ENCODE measurements at regions not wholly inside any gene's neighbourhood (a gene's known extent, or its start where the extent isn't known, plus 50 kb on each side); places are given as distances from the start of the nearest gene placed in this dataset.

DNA sequence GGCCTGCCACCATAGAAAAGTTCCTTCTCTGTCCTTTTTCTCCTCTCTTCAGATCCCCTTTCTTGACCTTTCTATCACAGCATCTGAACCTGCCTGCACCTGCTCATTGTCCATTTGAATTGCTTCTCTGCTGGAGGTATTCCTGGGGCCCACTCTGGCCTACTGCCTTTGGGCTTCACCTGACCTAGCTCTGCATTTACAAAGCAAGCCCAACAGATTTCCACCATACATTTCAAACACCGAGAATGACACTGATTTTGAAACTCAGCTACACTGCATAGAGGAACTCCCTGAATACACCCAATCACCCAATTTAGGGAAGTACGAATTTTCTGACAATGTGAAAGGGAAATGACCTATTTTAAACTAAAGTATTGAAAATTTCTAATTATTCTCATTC lies 284.5 kb upstream of the USP25 start (continued):
- TF ChIP-seq, protein P1, sequence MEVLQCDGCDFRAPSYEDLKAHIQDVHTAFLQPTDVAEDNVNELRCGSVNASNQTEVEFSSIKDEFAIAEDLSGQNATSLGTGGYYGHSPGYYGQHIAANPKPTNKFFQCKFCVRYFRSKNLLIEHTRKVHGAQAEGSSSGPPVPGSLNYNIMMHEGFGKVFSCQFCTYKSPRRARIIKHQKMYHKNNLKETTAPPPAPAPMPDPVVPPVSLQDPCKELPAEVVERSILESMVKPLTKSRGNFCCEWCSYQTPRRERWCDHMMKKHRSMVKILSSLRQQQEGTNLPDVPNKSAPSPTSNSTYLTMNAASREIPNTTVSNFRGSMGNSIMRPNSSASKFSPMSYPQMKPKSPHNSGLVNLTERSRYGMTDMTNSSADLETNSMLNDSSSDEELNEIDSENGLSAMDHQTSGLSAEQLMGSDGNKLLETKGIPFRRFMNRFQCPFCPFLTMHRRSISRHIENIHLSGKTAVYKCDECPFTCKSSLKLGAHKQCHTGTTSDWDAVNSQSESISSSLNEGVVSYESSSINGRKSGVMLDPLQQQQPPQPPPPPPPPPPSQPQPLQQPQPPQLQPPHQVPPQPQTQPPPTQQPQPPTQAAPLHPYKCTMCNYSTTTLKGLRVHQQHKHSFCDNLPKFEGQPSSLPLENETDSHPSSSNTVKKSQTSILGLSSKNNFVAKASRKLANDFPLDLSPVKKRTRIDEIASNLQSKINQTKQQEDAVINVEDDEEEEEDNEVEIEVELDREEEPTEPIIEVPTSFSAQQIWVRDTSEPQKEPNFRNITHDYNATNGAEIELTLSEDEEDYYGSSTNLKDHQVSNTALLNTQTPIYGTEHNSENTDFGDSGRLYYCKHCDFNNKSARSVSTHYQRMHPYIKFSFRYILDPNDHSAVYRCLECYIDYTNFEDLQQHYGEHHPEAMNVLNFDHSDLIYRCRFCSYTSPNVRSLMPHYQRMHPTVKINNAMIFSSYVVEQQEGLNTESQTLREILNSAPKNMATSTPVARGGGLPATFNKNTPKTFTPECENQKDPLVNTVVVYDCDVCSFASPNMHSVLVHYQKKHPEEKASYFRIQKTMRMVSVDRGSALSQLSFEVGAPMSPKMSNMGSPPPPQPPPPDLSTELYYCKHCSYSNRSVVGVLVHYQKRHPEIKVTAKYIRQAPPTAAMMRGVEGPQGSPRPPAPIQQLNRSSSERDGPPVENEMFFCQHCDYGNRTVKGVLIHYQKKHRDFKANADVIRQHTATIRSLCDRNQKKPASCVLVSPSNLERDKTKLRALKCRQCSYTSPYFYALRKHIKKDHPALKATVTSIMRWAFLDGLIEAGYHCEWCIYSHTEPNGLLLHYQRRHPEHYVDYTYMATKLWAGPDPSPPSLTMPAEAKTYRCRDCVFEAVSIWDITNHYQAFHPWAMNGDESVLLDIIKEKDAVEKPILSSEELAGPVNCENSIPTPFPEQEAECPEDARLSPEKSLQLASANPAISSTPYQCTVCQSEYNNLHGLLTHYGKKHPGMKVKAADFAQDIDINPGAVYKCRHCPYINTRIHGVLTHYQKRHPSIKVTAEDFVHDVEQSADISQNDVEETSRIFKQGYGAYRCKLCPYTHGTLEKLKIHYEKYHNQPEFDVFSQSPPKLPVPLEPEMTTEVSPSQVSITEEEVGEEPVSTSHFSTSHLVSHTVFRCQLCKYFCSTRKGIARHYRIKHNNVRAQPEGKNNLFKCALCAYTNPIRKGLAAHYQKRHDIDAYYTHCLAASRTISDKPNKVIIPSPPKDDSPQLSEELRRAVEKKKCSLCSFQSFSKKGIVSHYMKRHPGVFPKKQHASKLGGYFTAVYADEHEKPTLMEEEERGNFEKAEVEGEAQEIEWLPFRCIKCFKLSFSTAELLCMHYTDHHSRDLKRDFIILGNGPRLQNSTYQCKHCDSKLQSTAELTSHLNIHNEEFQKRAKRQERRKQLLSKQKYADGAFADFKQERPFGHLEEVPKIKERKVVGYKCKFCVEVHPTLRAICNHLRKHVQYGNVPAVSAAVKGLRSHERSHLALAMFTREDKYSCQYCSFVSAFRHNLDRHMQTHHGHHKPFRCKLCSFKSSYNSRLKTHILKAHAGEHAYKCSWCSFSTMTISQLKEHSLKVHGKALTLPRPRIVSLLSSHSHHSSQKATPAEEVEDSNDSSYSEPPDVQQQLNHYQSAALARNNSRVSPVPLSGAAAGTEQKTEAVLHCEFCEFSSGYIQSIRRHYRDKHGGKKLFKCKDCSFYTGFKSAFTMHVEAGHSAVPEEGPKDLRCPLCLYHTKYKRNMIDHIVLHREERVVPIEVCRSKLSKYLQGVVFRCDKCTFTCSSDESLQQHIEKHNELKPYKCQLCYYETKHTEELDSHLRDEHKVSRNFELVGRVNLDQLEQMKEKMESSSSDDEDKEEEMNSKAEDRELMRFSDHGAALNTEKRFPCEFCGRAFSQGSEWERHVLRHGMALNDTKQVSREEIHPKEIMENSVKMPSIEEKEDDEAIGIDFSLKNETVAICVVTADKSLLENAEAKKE (CRISPR knock-in tag; IDR thresholded peaks at IDR 0.05), result peak; percentile 100
- no peak for TF ChIP-seq POLR2AphosphoS5 (IDR thresholded peaks at IDR 0.05; ENCODE audit: low read depth)
- TF ChIP-seq JUNB (IDR thresholded peaks at IDR 0.05; ENCODE audit: unreplicated experiment), result no peak
- no peak for TF ChIP-seq CREB1 (CRISPR knock-in tag; IDR thresholded peaks at IDR 0.05; ENCODE audit: low read depth)
- TF ChIP-seq, protein P2, sequence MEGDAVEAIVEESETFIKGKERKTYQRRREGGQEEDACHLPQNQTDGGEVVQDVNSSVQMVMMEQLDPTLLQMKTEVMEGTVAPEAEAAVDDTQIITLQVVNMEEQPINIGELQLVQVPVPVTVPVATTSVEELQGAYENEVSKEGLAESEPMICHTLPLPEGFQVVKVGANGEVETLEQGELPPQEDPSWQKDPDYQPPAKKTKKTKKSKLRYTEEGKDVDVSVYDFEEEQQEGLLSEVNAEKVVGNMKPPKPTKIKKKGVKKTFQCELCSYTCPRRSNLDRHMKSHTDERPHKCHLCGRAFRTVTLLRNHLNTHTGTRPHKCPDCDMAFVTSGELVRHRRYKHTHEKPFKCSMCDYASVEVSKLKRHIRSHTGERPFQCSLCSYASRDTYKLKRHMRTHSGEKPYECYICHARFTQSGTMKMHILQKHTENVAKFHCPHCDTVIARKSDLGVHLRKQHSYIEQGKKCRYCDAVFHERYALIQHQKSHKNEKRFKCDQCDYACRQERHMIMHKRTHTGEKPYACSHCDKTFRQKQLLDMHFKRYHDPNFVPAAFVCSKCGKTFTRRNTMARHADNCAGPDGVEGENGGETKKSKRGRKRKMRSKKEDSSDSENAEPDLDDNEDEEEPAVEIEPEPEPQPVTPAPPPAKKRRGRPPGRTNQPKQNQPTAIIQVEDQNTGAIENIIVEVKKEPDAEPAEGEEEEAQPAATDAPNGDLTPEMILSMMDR (conservative IDR thresholded peaks at IDR 0.05; ENCODE audit: low read depth in 2 of 2), result no peak
- no peak for TF ChIP-seq EZH2 (IDR thresholded peaks at IDR 0.05; ENCODE audit: low read depth, unreplicated experiment)
- 0 out of 2 replicates have a peak, but pooled peaks have one; percentile 20 for TF ChIP-seq ZNF331 (CRISPR knock-in tag; IDR thresholded peaks at IDR 0.05; ENCODE audit: low read depth)
- TF ChIP-seq EZH2phosphoT487 (IDR thresholded peaks at IDR 0.05; ENCODE audit: unreplicated experiment), result no peak
- TF ChIP-seq, protein P3, sequence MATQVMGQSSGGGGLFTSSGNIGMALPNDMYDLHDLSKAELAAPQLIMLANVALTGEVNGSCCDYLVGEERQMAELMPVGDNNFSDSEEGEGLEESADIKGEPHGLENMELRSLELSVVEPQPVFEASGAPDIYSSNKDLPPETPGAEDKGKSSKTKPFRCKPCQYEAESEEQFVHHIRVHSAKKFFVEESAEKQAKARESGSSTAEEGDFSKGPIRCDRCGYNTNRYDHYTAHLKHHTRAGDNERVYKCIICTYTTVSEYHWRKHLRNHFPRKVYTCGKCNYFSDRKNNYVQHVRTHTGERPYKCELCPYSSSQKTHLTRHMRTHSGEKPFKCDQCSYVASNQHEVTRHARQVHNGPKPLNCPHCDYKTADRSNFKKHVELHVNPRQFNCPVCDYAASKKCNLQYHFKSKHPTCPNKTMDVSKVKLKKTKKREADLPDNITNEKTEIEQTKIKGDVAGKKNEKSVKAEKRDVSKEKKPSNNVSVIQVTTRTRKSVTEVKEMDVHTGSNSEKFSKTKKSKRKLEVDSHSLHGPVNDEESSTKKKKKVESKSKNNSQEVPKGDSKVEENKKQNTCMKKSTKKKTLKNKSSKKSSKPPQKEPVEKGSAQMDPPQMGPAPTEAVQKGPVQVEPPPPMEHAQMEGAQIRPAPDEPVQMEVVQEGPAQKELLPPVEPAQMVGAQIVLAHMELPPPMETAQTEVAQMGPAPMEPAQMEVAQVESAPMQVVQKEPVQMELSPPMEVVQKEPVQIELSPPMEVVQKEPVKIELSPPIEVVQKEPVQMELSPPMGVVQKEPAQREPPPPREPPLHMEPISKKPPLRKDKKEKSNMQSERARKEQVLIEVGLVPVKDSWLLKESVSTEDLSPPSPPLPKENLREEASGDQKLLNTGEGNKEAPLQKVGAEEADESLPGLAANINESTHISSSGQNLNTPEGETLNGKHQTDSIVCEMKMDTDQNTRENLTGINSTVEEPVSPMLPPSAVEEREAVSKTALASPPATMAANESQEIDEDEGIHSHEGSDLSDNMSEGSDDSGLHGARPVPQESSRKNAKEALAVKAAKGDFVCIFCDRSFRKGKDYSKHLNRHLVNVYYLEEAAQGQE (IDR thresholded peaks at IDR 0.05; ENCODE audit: unreplicated experiment), result no peak
- 0 out of 2 replicates have a peak, but pooled peaks have one; percentile 18 for TF ChIP-seq ZNF114 (CRISPR knock-in tag; IDR thresholded peaks at IDR 0.05)

Measured in GM23338 (cell line).